HG03108 (cell line): ENCODE measurements at regions not wholly inside any gene's neighbourhood (a gene's known extent, or its start where the extent isn't known, plus 50 kb on each side); places are given as distances from the start of the nearest gene placed in this dataset.

Experiments used
- ATAC-seq: cut with Tn5 transposase; IDR thresholded peaks from one replicate; pipeline ENCODE4 v1.9.1; 2021; ENCODE audit warnings: moderate library complexity; ENCODE audit not compliant: unreplicated experiment

DNA sequence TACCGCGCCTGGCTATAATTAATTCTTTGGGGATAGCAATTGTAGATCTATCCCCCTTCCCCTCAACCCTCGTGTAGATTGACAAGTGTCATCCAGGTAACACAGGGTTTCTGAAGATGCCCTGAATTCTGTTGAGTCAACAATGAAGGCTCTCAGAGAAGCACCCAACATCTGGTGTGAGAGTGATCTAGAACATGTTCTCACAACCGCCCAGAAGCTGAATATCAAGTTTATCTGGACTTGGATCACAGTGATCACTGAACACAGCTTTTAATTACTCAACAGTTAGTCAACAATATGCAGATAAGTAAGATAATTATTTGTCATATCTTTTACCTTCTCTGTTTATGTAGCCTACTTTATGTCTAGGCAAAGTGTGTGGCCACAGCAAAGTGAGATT lies 204.2 kb upstream of the RGMB start:
- ATAC-seq: no peak

DNA sequence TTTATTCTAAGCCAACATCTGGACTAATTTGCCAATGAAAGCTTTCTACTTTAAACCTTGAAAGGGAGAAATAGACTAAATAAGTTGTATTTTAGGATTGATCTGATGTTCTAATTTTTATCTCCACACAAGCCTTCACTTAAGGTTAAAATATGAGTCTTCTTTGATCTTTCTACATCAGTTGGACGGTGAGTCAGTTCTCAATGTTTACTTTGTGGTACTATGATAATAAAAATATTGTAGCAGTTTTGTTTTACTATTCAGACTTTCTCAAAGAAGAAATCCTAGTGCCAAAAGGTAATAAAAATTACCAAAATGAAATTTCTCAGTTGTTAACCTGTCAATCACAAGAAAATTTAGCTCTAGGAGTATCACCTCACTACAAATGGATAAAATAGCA lies 203.5 kb upstream of the RGMB start:
- no peak for ATAC-seq

DNA sequence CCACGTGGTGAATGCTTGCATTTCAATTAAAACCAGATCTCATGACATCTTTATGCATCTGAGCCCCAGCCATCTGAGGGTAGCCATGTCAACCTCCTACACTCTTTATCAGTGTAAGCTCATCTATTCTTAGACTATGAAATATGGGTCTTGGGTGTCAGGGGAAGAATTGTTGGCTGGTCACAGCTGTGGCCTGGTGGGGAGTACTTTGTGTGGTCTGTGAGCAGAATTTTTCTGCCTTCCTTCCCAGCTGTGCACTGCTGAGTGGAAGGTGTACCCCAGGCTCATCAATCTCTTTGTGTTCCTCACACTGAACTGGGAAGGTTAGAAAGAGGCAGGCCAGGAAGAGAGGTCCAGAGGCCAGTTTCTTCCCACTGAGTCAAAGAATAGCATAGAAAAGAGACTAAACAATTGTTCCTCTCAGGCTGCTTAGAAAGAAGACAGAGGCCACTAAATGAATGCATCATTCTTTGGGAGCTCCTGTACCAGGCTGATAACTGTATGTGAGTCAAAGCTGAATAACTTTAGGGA lies 202.7 kb upstream of the RGMB start:
- ATAC-seq: no peak

DNA sequence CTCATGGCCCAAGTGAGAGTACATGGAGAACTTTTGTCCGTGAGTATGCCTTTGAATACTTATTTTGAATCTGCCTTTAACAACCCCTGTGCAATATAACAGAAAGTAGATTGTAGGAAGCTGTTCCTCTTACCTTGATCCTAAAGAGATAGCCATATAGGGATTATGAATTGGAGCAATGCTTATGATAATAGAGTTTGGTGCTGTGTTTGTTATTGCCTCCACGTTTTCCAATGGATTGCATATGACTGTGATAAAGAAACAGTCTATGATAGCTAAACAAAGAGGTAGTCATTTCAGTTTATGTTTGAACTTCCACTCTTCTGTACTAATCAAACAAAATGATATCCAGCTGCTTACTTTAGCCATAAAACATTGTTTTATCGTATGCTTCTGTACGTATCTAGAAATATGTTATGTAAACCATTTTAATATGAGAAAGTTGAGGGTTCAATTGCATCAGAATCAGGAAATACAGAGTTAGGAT lies 199.6 kb upstream of the RGMB start:
- ATAC-seq: no peak

DNA sequence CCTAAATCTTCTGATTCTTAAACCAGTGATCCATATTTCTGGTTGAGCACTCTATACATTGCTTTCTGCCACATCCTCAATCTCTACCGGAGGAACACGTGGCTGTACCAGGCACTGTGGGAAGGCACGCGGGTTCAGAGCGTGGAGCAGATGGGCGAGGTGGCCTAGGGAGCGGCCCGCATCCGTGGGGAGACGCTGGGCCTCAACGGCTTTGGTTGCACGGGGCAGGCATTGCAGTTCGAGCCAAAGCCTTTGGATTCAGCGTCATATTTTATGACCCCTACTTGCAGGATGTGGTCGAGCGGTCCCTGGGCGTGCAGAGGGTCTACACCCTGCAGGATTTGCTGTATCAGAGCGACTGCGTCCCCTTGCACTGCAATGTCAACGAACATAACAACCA lies 197.2 kb upstream of the RGMB start:
- ATAC-seq: no peak

DNA sequence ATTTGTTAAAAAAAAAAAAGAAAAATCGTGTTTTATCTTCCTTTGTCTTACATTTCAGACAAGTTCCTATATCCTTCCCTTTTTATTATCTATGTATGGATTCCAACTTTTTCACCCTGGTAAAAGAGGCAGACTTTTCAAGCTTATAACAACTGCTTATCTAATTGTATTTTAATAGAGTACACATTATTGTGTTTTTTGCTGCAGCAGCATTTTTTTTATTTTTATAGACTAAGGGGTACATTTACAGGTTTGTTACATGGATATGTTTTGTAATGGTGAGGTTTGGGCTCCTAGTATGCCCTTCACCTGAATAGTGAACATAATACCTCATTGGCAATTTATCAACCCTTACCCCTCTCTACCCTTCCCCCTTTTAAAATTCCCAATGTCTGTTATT lies 195.0 kb upstream of the RGMB start:
- no peak for ATAC-seq

DNA sequence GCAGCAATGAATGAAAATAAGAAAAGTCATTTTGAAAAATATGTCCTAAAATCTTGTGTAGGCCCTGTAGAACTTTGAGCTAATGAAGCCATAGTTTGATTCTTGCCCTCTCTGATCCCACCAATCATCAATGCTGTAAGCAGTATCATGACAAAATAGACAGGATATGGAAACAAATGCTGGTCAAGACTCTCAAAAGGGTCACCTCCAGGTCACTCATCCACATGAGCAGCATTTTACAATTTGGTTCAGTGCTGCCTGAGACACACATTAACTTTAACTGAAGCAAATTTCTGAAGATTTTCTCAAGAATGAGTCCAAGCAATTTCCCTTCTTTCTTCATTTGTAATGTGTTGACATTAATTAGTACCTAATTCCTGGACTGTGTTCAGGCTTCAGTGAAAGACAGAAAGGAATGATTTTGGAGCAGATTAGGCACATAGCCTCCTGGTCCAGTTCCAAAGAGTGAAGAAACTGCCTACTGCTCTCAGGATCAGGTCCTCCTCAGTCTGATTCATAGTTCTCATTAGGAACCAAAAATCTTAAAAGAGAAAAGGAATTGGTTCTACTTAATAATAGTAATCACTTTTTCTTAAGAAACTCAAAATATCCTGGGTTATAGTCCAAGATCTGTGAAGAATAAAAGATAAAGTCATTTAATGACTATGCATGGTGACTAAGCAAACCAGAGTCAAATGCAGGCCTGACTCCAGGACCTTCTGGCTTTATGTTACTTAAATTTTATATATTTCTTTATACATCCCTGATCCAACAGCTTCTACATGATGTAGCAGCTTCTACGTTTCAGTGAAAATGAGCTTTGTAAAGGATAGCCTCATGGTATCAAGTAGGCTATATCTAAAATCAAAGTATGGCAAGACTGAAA lies 192.1 kb upstream of the RGMB start:
- no peak for ATAC-seq

DNA sequence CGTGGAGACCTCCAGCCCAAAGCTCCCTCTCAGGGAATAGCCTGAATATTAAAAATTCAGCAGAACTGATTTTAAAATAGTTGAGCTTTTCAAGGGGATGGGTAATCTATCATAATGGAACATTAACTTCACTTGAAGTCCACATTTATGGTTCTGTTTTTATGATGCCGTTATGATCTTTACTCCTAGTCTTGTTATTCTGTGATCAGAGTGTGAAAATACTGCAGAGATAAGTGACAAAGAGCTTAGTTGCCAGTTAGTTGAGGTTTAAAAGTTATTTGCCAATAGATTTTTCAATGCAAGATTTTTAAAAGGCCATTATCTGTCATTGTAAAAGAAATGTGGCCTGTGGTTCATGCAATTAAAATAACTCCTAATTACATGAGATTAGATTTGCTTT lies 189.9 kb upstream of the RGMB start:
- ATAC-seq: no peak

DNA sequence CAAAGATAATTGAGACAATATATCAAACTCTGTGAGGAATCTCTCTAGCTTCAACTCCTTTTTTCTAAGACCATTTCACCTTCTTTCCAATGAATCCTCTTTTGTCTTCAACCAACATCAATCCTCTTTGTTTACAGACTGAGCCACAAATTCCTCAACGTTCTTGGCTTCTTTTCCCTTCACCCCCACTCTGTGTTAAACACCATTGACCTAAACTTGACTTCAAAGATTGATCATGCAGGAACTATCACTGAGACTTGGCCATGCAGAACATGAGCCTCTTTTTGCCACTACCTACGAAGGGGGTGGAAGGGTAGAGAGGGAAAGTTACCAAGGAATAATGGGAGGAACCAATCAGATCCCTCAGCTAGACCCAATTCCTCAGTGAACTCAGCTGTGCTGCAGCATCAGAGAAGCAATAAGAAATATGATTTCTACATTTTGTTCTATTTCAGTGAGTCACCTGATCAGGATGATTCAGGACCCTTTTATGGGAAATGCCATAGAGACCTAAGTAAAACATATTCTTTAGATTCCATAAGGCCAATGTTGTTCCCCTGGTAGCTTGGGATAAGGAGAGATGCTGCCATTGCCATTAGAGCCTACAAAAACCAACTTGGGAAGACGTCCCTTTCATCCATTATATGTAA lies 187.7 kb upstream of the RGMB start:
- ATAC-seq: no peak

DNA sequence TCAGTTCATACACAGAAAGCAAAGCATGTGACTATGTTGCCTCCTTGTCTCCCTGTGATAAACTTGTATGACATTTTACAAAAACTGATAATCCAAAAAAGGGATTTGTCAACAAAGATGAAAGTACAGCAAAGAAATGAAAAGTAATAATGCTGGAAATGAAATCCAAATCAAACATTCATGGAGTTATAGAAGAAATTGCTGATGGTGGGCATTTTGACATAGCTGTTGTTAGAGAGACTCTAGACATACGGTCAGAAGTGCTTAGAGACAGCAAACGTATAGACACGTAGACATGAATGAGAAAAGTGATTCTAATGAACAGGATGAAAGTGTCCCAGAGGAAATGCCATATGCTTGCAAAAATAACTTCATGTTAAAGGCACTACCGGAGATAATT lies 186.9 kb upstream of the RGMB start:
- ATAC-seq: no peak

DNA sequence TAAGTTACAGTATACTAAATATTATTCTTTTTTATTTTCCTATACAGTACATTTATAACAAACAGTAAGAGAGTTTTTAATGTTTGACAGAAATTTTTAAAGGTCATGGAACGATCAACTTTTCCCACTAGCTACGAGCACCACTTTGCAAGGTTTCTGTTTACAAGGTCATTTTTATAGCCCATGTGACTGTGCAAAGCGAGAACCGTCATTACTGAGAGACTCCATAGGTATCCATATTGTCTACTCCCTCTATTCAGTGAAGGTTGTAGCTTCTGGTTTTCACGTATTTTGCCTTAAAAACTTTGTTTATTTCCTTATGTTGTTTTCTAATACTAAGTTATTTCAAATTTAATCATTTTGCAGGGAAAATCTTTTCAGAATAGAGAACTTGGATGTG lies 186.3 kb upstream of the RGMB start:
- no peak for ATAC-seq

DNA sequence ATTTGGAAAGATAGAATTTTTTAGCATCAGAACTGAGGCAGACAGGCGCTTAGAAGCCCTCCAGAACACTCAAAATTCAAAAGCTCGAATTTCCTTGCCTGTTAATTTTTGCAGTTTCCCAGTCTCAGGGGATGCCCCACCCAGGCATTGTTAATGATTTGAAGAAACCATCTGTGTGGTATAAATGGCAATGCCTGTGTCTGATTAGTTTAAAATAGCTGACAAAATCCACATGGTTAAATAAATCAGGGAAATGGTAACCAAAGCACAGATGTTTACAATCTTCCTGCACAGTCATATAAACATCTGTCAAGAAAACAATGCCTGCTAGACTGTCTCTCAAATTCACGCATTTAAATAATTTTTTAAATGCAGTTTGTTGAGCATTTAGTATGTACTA lies 185.2 kb upstream of the RGMB start:
- no peak for ATAC-seq

DNA sequence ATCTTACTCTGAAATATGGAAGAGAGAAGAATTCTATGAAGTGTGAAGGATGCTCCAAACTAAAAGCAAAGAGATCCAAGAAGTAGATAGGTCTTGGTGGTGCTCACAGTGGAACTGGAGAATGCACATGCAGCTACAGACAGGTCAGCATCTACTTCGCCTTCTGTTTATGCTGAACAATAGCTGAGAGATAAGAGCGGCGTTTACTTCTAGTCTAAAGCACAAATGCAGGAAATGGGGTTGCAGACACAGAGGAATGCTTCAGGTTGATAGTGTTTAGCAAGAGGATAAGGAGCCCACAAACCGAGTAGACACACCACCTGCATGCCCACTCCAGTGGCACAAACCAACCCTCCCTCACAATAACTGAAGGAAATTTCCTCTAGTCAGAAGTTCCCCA lies 180.0 kb upstream of the RGMB start:
- no peak for ATAC-seq

DNA sequence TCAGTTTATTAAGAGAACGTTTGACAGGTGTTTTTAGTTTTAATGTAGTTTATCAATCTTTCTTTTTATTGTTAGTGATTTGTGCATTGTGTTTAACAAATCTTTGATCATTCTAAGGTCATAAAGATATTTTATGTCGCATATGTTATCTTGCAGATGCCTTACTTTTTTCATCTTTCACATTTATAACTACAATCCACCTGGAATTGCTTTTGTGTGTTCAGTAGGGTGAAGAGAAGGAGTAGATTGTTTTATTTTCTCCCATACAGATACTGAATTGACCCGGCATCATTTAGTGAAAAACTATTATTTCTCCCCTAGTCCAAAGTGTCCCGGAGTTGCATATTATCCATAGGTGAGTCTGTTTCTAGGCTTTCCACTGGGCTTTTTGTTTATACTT lies 179.4 kb upstream of the RGMB start:
- ATAC-seq: no peak

DNA sequence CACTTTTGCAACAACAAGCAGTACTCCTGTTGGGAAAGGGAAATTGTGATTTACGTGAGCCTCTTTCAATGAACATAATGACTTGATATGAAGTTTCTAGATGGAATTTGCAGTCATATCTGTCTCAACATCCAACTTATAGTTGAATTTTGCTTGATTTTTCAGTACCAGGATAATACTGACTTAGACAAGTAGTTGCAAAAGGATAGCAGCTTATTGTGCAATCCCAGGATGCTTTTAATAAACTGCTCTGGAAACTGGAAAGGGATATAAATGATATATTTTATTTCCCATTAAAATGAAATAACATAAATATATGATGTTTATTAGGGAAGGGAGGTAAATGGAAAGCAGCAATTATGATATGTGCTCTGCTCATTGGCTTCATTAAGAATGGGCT lies 174.4 kb upstream of the RGMB start:
- ATAC-seq: no peak

DNA sequence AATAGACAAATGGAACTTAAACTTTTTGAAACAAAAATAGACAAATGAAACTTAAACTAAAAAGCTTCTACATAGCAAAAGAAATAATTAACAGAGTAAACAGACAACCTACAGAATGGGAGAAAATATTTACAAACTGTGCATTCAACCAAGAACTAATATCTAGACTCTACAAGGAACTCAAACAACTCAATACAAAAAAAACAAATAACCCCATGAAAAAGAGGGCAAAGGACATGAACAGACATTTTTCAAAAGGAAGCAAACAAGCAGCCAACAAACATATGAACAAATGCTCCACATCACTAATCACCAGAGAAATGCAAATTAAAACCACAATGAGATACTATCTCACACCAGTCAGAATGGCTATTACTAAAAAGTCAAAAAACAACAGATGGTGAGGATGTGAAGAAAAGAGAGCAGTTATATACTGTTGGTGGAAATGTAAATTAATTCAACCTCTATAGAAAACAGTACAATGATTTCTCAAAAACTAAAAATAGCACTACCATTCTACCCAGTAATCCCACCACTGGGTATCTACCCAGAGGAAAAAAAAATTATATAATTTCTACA lies 170.8 kb upstream of the RGMB start:
- no peak for ATAC-seq

DNA sequence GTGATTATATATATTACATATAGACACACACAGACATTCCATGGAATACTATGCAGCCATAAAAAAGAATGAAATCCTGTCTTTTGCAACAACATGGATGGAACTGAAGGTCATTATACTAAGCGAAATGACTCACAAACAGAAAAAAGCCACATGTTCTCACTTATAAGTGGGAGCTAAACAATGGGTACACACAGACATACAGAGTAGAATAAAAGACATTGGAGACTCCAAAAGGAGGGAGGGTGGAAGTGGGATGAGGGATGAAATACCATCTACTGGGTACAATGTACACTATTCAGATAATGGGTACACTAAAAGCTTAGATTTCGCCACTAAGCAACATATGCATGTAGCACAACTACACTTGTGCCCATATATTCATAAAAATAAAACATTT lies 170.0 kb upstream of the RGMB start:
- ATAC-seq: no peak

DNA sequence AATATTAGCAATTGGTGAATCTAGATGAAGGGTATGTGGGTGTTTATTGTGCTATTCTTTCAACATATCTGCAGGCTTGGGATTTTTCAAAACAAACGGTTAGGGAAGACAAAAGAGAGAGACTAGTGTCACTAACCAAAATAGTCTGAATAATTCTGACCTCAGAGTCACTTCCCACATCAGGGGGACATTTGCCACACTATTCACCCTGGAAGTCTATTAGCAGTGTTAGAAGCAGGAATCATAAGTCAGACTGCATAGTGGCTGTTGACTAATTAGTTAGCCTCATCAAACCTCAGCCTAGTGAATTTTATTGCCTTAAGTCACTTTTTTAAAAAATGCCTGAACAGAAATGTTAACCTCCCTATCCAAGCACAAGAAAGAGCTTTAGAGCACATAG lies 169.2 kb upstream of the RGMB start:
- ATAC-seq: no peak

DNA sequence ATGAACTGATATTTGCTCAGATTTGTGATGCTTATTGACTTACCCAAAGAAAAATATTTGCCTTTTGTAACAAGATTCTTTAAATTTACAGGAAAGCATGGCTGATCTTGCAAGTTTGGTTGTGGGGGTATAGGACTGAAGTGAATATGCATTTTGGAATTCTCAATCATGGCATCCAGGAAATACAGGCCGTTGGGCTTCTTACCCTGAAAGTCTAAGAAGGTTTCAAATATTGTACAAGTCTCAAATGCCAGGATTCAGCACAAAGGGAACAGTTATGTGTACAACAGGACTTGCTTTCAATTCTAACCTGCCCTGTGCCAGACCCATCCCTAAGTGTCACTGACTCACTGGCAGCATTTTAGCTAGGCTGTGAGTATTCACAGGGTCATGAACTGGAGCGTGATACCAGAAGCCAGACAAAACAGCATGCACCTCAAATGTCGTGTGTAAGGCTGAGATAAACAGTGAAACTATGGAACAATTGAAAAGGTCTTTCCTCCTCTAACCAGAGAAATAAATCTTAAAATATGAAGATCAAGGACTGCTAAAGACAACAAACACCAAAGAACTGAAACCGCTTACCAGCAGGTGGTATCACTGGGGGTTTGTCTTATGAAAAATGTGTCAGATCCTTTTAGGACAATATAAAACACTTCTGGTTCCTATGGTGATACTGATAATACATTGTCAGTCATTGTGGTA lies 168.6 kb upstream of the RGMB start:
- no peak for ATAC-seq

DNA sequence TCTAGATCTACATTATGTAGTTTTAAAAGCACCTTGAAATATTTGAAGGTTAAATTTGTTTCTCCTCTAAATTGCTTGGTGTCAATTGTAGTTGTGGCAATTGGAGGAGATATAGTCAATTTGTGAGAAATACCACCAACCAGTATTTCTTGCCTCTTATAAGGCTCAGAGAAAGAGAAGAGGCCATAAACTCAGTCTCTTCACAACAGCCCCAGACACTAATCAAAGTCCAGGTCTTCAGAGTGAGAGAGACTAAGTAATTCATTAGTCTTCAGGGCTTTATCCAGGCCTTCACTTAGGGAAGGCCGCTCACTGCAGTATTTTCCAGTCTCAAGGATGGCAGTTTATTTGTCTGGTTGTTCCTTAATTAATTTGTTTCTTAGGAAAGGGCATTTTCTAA lies 168.0 kb upstream of the RGMB start:
- no peak for ATAC-seq

DNA sequence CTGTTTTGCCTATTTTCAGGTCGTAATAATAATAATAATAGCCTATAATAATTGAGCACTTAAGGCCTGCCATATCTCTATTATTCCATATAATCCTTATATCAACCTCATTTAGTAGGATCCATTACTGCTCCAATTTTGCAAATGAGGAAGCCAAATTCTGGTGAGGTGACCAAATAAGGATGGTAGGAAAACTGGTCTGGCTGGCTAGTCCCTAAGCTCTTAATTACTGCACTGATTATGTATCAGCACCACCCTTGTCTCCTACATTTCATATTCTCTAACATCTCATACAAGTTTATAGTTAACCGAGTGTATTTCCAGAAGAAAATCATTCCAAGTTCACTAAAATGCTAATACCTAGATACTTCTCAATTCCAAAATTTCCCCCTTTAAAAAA lies 166.5 kb upstream of the RGMB start:
- no peak for ATAC-seq
